Thyroid gland (tissue), 4 donors: ENCODE measurements at regions not wholly inside any gene's neighbourhood (a gene's known extent, or its start where the extent isn't known, plus 50 kb on each side); places are given as distances from the start of the nearest gene placed in this dataset.

Source experiments
- CTCF ChIP-seq, 6 experiments: fragments of 200-600 bp in 3 of 6; fragments of 450-650 bp in 3 of 6; sonication (generic) in 3 of 6; IDR thresholded peaks; one replicate each; pipeline ENCODE4 v1.5.1; 2016 to 2019; ENCODE audit warnings: antibody characterized with exemption in 6 of 6, mild to moderate bottlenecking in 2 of 6, inconsistent platforms in 1 of 6, moderate library complexity in 1 of 6
- POLR2A ChIP-seq, 2 donors: fragments of 450-650 bp; IDR thresholded peaks; one replicate each; pipeline ENCODE4 v1.6.1; 2017; ENCODE audit warnings: antibody characterized with exemption in 2 of 2, mild to moderate bottlenecking in 2 of 2, moderate library complexity in 1 of 2

- TF ChIP-seq CTCF (IDR thresholded peaks at IDR 0.05) (no peak), POLR2A (IDR thresholded peaks at IDR 0.05) (no peak)
These were observed 58.8 kb upstream of the TOX2 start for GRCh38 chr20:43855803-43856202.
